Coronary artery (tissue), 2 donors: ENCODE measurements at regions not wholly inside any gene's neighbourhood (a gene's known extent, or its start where the extent isn't known, plus 50 kb on each side); places are given as distances from the start of the nearest gene placed in this dataset.

ENCODE experiments used
- DNase-seq: peaks from one replicate; pipeline ENCODE4 v3.0.0-alpha.2; 2017; ENCODE audit warnings: low spot score
- H3K27ac ChIP-seq, 2 donors: fragments of 200-600 bp; sonication (generic); one replicate each; pipeline ENCODE4 v1.5.1; 2016 to 2019
- H3K4me3 ChIP-seq: fragments of 200-600 bp; sonication (generic); 2 replicates; pipeline ENCODE4 v1.5.1; 2016; ENCODE audit warnings: mild to moderate bottlenecking, moderate library complexity
- CTCF ChIP-seq: fragments of 200-600 bp; sonication (generic); IDR thresholded peaks from one replicate; pipeline ENCODE4 v1.5.1; 2019; ENCODE audit warnings: antibody characterized with exemption

GRCh38 chr10:130941886-130942285 lies 369.6 kb downstream of the TCERG1L start:
- peak; percentile 52 for DNase-seq
- no peak overlapping the region for H3K4me3 ChIP-seq
- no peak overlapping the region for H3K27ac ChIP-seq
- TF ChIP-seq CTCF, result no peak

- no peak for DNase-seq
- no peak overlapping the region for H3K27ac ChIP-seq
- TF ChIP-seq CTCF, result no peak
- H3K4me3 ChIP-seq, result no peak overlapping the region
Measured at GRCh38 chr10:130952086-130952485, 359.4 kb downstream of the TCERG1L start.

GRCh38 chr10:130954326-130954905 lies 357.1 kb downstream of the TCERG1L start:
- Histone ChIP-seq H3K4me3 (no peak overlapping the region), H3K27ac (no peak overlapping the region)
- TF ChIP-seq CTCF, result no peak
- DNase-seq, result no peak

- H3K27ac ChIP-seq, result no peak overlapping the region
- H3K4me3 ChIP-seq, result no peak overlapping the region
- no peak for TF ChIP-seq CTCF
- no peak for DNase-seq
Measured at GRCh38 chr10:130956251-130956650, 355.3 kb downstream of the TCERG1L start.

GRCh38 chr10:130957423-130957822 lies 354.1 kb downstream of the TCERG1L start:
- DNase-seq, result no peak
- Histone ChIP-seq H3K27ac (no peak overlapping the region), H3K4me3 (no peak overlapping the region)
- no peak for TF ChIP-seq CTCF

- DNase-seq, result no peak
- Histone ChIP-seq H3K27ac (no peak overlapping the region), H3K4me3 (no peak overlapping the region)
- TF ChIP-seq CTCF, result no peak
Measured at GRCh38 chr10:130958003-130958402, 353.5 kb downstream of the TCERG1L start.

- no peak for DNase-seq
- no peak for TF ChIP-seq CTCF
- Histone ChIP-seq H3K27ac (no peak overlapping the region), H3K4me3 (no peak overlapping the region)
Measured at GRCh38 chr10:130958981-130959751, 352.4 kb downstream of the TCERG1L start.
